Kidney capillary endothelial cell (primary cell): ENCODE measurements at regions not wholly inside any gene's neighbourhood (a gene's known extent, or its start where the extent isn't known, plus 50 kb on each side); places are given as distances from the start of the nearest gene placed in this dataset.
"Not testable (repeated sequence)": the region's sequence is repeated elsewhere in the genome, so short reads cannot be mapped to it uniquely, and the experiment has no call there.

Experiments
- DNase-seq: peaks from one replicate; pipeline ENCODE4 v3.0.0-alpha.2; 2018; ENCODE audit warnings: low spot score

GRCh38 chr4:33649471-33649870 lies 2594.8 kb downstream of the ARAP2 start:
- DNase-seq = no peak

GRCh38 chr4:33650036-33650435 lies 2594.3 kb downstream of the ARAP2 start:
- no peak for DNase-seq

GRCh38 chr4:33658971-33659370 lies 2585.3 kb downstream of the ARAP2 start:
- no peak for DNase-seq

GRCh38 chr4:33661636-33662035 lies 2582.7 kb downstream of the ARAP2 start:
- DNase-seq = no peak

- no peak for DNase-seq
These were observed 2558.4 kb downstream of the ARAP2 start for GRCh38 chr4:33685939-33686338.

- no peak for DNase-seq
These were observed 2548.3 kb downstream of the ARAP2 start for GRCh38 chr4:33696041-33696440.

- DNase-seq = no peak
These were observed 2547.7 kb downstream of the ARAP2 start for GRCh38 chr4:33696586-33696985.

- DNase-seq = no peak
These were observed 2535.1 kb downstream of the ARAP2 start for GRCh38 chr4:33709247-33709646.

GRCh38 chr4:33711826-33712225 lies 2532.5 kb downstream of the ARAP2 start:
- no peak for DNase-seq

- no peak for DNase-seq
These were observed 2529.3 kb downstream of the ARAP2 start for GRCh38 chr4:33714971-33715370.

- DNase-seq = no peak
These were observed 2528.4 kb downstream of the ARAP2 start for GRCh38 chr4:33715841-33716395.

GRCh38 chr4:33722254-33722653 lies 2522.1 kb downstream of the ARAP2 start:
- no peak for DNase-seq

- no peak for DNase-seq
These were observed 2521.4 kb downstream of the ARAP2 start for GRCh38 chr4:33722800-33723516.

GRCh38 chr4:33724685-33725084 lies 2519.6 kb downstream of the ARAP2 start:
- DNase-seq = no peak

GRCh38 chr4:33725861-33726260 lies 2518.5 kb downstream of the ARAP2 start:
- no peak for DNase-seq

- no peak for DNase-seq
These were observed 2506.6 kb downstream of the ARAP2 start for GRCh38 chr4:33737726-33738125.

- no peak for DNase-seq
These were observed 2504.3 kb downstream of the ARAP2 start for GRCh38 chr4:33739884-33740632.

- DNase-seq = not testable (repeated sequence)
These were observed 2503.4 kb downstream of the ARAP2 start for GRCh38 chr4:33740871-33741270.

- DNase-seq = no peak
These were observed 2497.3 kb downstream of the ARAP2 start for GRCh38 chr4:33746979-33747378.

- DNase-seq = no peak
These were observed 2493.3 kb downstream of the ARAP2 start for GRCh38 chr4:33751050-33751449.

- DNase-seq = no peak
These were observed 2471.7 kb downstream of the ARAP2 start for GRCh38 chr4:33772582-33772981.

- DNase-seq = no peak
These were observed 2463.1 kb downstream of the ARAP2 start for GRCh38 chr4:33780952-33781791.
